ENCODE measurements at regions not wholly inside any gene's neighbourhood (a gene's known extent, or its start where the extent isn't known, plus 50 kb on each side); places are given as distances from the start of the nearest gene placed in this dataset.

- no peak for DNase-seq
Measured at GRCh38 chr13:103255587-103256301, 189.5 kb upstream of the SLC10A2 start.

DNA sequence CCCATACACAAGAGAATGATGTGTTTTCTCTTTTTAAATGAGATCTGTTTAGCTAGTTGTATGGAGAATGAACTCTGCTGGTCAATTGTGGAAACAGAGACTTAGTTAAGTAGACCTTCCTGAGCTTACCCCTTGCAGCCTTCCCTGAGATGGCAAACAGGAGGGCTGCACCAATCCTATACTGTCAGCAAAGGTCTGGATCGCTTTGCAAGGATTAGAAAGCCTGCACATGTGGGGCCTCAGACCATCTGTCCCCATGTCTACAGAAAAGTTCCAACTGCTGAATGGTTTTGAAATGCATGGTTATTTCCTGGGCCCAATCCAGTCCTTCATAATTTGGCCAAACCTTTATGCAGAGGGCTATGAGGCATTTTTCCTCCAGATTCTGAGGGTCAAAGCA lies 183.9 kb upstream of the SLC10A2 start:
- no peak for DNase-seq

- DNase-seq = no peak
Measured at GRCh38 chr13:103246581-103247200, 180.5 kb upstream of the SLC10A2 start.

- no peak for DNase-seq
Measured at GRCh38 chr13:103243495-103243894, 177.3 kb upstream of the SLC10A2 start.

DNA sequence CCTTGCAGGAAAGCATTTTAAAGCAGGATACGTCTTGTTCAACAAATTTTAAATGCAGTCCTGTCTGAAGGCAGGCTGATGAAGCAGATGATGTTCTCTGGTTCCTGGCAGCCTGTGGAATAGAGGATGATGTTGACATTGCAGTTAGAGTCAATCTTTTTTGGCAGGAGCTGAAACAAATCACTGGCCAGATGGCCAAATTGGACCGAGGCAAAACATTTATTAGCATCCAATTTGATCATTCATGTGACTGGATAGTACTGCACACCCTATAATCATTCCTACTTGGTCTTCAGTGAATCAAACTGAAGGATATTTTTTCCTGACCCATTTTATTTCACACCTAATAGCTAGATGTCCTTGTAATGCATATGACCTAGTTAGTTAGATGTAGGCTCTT lies 172.2 kb upstream of the SLC10A2 start:
- no peak for DNase-seq

- peak; percentile 8 for DNase-seq
Measured at GRCh38 chr13:103236213-103236612, 170.0 kb upstream of the SLC10A2 start.

DNA sequence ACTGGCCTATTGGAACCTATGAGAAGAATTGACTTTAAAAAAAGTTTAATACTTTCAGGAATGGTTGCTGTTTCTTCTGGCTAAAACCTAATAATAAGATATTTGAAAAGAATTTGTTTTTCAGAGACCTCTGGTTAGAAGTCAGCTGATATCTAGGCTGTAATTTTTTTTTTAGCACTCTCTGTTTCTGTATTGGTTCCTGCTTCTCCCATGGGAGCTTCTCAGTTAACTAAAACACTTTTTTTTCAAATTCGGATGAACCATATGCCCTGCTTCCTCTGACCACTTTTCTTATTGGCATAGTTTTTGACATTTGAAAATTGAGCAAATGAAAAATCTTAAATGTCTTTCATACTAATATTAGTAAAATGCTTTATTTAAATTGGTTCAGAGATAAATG lies 163.5 kb upstream of the SLC10A2 start:
- DNase-seq = no peak

DNA sequence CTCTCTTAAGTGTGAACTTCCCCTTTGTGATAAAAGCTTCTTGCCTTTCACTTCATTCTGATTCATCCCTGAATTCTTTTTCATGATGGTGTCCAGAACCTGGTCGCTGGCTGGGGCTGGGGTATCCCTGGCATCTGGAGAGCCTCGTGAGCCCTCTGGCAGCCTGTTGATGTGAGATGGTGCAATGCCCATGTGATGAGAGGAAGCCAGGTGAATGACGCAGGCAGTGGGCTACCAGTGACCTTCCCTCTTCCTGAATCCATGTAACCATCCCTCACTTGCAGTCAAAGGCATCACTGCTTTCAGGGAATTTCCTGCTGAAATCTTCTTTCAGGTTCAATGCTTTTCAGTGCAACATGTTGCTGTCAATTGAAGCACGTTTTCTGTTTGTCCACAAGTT lies 158.6 kb upstream of the SLC10A2 start:
- DNase-seq = no peak

GRCh38 chr13:103222683-103223082 lies 156.5 kb upstream of the SLC10A2 start:
- no peak for DNase-seq

- peak; percentile 19 for DNase-seq
Measured at GRCh38 chr13:103218253-103218652, 152.0 kb upstream of the SLC10A2 start.

DNA sequence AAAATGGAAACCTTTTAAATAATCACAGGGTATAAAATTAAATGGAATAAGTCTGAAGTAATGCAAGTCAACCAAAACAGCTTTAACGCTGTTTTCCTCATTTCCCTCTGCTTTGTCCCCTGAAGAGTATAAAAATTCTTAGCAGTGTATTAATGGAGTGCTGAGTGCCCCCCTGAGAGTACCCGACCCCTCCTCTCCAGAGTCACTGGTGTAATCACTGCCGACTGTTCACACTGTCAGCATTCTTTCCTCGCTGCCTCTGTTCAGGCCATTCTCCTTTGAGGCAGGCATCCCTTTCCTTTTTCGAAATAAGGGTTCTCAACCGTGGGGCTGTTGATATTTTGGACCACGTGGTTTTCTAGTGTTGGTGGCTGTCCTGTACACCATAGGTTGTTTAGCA lies 146.9 kb upstream of the SLC10A2 start:
- DNase-seq = no peak

- no peak for DNase-seq
Measured at GRCh38 chr13:103210348-103210747, 144.1 kb upstream of the SLC10A2 start.

GRCh38 chr13:103203735-103204330 lies 137.6 kb upstream of the SLC10A2 start:
- no peak for DNase-seq

DNA sequence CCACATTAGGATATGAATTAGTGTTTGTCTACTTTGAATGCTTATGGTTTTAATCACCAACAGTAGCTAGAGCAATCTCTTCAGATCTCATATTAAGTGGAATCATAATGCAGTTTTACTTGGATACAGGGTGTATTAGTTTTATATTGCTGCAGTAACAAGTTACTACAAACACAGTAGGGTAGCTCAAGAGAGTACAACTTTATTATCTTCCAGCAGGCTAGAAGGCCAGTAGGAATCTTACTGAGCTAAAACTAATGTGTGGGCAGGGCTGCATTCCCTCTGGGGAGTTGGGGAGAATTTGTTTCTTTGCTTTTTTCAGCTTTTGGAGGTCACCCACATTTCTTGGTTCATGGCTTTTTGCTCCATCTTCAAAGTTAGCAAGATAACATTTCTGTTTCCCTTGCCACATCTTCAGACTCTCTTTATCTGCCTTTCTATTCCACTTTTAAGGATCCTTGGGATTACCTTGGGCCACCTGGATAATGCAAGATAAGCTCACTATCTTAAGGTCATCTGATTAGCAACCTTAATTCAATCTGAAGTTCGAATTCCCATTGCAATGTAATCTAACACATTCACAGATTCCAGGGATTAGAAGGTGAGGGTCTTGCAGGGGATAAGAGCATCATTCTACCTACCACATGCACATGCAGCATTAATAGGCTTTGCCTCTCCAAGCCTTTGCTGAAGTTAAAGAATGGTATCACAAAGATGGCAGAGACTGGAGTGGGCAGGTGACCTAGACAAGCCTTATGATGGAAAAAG lies 134.1 kb upstream of the SLC10A2 start:
- no peak for DNase-seq

DNA sequence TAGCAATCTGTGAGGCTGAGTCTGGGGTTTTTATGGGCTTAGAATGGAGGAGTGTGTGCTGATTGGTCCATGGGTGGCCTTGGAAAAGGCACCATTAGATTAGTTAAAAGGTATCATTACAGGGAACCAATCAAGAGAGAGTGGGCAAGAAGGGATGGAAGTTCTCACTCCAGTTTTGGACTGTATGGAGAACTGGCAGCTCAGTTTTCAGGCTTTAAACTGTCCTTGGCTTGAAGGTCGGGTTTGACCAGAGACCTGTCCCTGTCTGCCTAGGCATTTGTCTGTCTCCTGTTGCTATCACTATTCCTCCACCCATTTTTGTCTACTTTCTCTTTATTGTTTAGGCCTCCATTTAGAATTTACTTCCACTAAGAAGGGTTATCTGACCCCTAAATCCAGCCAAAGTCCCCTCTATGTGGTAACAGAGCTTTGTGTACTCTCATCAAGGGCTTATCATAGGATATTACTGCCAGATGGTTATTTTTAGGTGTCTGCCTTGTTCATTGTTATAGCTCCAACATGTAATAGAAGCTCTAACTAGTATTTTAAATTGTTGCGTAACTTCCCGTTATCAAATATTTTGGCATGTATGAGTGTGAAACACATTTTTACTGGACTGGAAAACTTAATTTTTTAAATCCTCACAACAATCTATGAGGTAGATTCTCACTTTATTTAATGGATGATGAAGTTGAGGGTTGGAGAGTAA lies 133.3 kb upstream of the SLC10A2 start:
- DNase-seq = no peak

- DNase-seq = no peak
Measured at GRCh38 chr13:103196356-103196755, 130.1 kb upstream of the SLC10A2 start.

DNA sequence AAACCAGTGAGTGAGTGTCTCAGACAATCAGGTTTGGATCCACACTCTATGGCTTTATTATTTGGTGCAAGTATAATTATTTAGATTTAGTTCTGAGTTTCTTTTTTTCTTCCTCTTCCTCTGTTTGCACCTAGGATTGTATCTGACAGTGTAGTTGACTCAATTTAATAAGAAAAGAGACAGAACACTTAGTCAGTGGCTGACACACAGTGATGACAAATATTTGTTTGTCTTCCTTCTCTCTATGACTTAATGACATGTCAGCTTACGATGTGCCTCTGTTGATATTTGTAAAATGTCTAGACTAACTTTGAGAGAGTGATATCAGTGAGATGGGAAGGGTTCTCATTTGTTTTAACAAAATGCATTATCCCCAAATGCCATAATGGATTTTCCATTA lies 129.5 kb upstream of the SLC10A2 start:
- no peak for DNase-seq

DNA sequence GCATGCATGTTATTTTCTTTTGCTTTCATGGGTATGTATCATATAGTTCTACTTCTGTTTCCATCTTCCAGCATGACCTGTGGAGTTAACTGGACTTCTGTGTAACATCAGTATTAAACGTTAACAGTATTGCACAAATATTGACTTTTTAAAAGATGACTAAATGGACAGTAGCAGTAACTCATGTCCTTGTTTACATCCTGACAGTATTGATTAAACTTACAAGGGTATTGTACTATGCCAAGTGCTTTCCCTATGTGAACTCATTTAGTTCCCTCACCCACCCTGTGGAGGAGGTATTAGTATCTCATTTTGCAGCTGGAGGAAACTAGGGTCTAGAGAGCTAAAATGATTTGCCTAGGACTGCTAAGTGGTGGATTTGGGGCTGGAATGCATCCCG lies 128.7 kb upstream of the SLC10A2 start:
- DNase-seq = no peak

- DNase-seq = peak; percentile 52
Measured at GRCh38 chr13:103192511-103193135, 126.4 kb upstream of the SLC10A2 start.

GRCh38 chr13:103190841-103191240 lies 124.6 kb upstream of the SLC10A2 start:
- DNase-seq = no peak

DNA sequence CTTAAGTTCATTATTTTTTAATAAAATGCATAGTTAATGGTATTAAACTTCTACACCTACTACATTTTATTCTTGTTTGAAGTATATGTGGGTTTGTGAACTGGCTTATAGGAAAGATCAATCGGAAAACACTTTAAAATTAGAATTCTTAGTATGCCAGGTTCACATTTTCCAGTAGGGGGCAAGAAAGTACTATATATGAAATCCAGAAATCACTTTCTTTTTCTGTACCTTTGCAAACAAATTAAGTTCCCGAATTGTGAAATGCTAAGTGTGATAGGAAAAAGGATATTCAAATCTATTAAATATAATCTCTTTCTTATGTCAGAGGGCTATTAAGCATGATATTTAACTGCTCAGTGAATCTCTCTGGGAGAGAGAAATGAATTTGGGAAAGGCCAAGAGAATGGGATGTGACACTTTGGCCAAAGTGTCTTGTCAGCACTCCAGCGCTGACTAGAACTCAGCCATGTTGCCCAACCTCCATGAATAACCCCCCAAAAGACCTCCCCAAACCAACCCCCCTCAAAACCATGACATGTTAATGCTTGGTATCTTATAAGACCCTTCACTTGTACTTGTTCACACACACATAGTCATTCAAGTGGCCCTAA lies 122.6 kb upstream of the SLC10A2 start:
- peak; percentile 35 for DNase-seq

GRCh38 chr13:103187721-103188156 lies 121.5 kb upstream of the SLC10A2 start:
- DNase-seq = no peak

Measured in fibroblast of skin of right biceps (primary cell).